SK-N-SH treated with all-trans-retinoic acid at 6 μM for 48 hours (cell line): ENCODE measurements at regions not wholly inside any gene's neighbourhood (a gene's known extent, or its start where the extent isn't known, plus 50 kb on each side); places are given as distances from the start of the nearest gene placed in this dataset.

ENCODE experiments used
- ARNTL ChIP-seq: fragments of 450-650 bp; formaldehyde crosslinking; IDR thresholded peaks from 2 replicates; pipeline ENCODE4 v1.5.0; 2020; ENCODE audit warnings: low read depth, mild to moderate bottlenecking, moderate library complexity, borderline replicate concordance
- CREB5 ChIP-seq: fragments of 250-450 bp; sonication (Bioruptor Pico); IDR thresholded peaks from 2 replicates; pipeline ENCODE4 v1.5.1; 2020; ENCODE audit warnings: low read depth, mild to moderate bottlenecking, moderate library complexity
- ESRRG ChIP-seq: fragments of 250-450 bp; sonication (Bioruptor Pico); IDR thresholded peaks from 2 replicates; pipeline ENCODE4 v1.6.1; 2021; ENCODE audit warnings: mild to moderate bottlenecking
- ISL1 ChIP-seq: fragments of 250-450 bp; sonication (Bioruptor Pico); IDR thresholded peaks from 2 replicates; pipeline ENCODE4 v2.1.2; 2022; ENCODE audit warnings: mild to moderate bottlenecking, moderate library complexity
- TCF4 ChIP-seq: fragments of 250-450 bp; sonication (Bioruptor Pico); IDR thresholded peaks from 2 replicates; pipeline ENCODE4 v1.8.0; 2021; ENCODE audit warnings: mild to moderate bottlenecking, moderate library complexity, borderline replicate concordance
- TOX ChIP-seq: fragments of 250-450 bp; sonication (Bioruptor Pico); IDR thresholded peaks from 2 replicates; pipeline ENCODE4 v1.8.0; 2021; ENCODE audit warnings: mild to moderate bottlenecking, moderate library complexity, borderline replicate concordance
- TSHZ2 ChIP-seq: fragments of 250-450 bp; sonication (Bioruptor Pico); IDR thresholded peaks from 2 replicates; pipeline ENCODE4 v1.5.0; 2020; ENCODE audit warnings: mild to moderate bottlenecking, moderate library complexity

GRCh38 chr6:1247894-1248293 lies 64.0 kb upstream of the FOXQ1 start:
- TF ChIP-seq CREB5 (CRISPR knock-in tag) (no peak), ESRRG (no peak), TSHZ2 (CRISPR knock-in tag) (no peak), ARNTL (CRISPR knock-in tag) (no peak), ISL1 (CRISPR knock-in tag) (no peak), TCF4 (CRISPR knock-in tag) (no peak), TOX (CRISPR knock-in tag) (no peak)
